ENCODE measurements at regions not wholly inside any gene's neighbourhood (a gene's known extent, or its start where the extent isn't known, plus 50 kb on each side); places are given as distances from the start of the nearest gene placed in this dataset.
"Not testable (repeated sequence)": the region's sequence is repeated elsewhere in the genome, so short reads cannot be mapped to it uniquely, and the experiment has no call there.

- TF ChIP-seq CTCF (conservative IDR thresholded peaks at IDR 0.05; ENCODE audit: low read length); EZH2phosphoT487 (IDR thresholded peaks at IDR 0.05; ENCODE audit: borderline replicate concordance, low read depth, low read length): not testable (repeated sequence)
Observed at GRCh38 chr10:34945951-34946522, 130.9 kb upstream of the PARD3 start.
